K562 (cell line): ENCODE measurements at regions not wholly inside any gene's neighbourhood (a gene's known extent, or its start where the extent isn't known, plus 50 kb on each side); places are given as distances from the start of the nearest gene placed in this dataset.

Experiments used
- ADNP ChIP-seq: fragments of 200-800 bp; sonication (Bioruptor generic); IDR thresholded peaks from 2 replicates; pipeline ENCODE4 v1.6.1; 2016; ENCODE audit warnings: missing genetic modification characterization, missing compliant biosample characterization
- BRF2 ChIP-seq: IDR thresholded peaks from 3 replicates; pipeline ENCODE4 v1.6.1; 2011; ENCODE audit warnings: borderline replicate concordance, mild to moderate bottlenecking; ENCODE audit not compliant: insufficient read length, insufficient read depth
- LCOR ChIP-seq: sonication (generic); formaldehyde crosslinking; IDR thresholded peaks from 2 replicates; pipeline ENCODE4 v1.8.0; 2022; ENCODE audit warnings: mild to moderate bottlenecking, missing genetic modification reagents
- MED1 ChIP-seq: sonication (generic); formaldehyde crosslinking; IDR thresholded peaks from 2 replicates; pipeline ENCODE4 v1.8.1; 2023; ENCODE audit warnings: missing genetic modification reagents, borderline replicate concordance
- PTRF ChIP-seq: fragments of 450-650 bp; IDR thresholded peaks from 2 replicates; pipeline ENCODE4 v1.6.1; 2016; ENCODE audit warnings: mild to moderate bottlenecking, missing genetic modification characterization, missing compliant biosample characterization
- RBM15 ChIP-seq: fragments of 200-400 bp; formaldehyde crosslinking; IDR thresholded peaks from 2 replicates; pipeline ENCODE4 v1.6.1; 2018; ENCODE audit warnings: mild to moderate bottlenecking, low read length, moderate library complexity; ENCODE audit not compliant: insufficient read depth
- SETDB1 ChIP-seq: IDR thresholded peaks from one replicate; pipeline ENCODE4 v1.6.1; 2012; ENCODE audit warnings: low read length, control low read depth, inconsistent platforms
- SPI1 ChIP-seq: IDR thresholded peaks from 2 replicates; pipeline ENCODE4 v1.6.1; 2011; ENCODE audit warnings: low read depth, low read length, control low read depth, borderline replicate concordance
- TRIM24 ChIP-seq, 2 experiments: fragments of 450-650 bp; IDR thresholded peaks; 2 replicates each; pipeline ENCODE4 v1.6.1; 2016
- USF1 ChIP-seq: sonication (generic); formaldehyde crosslinking; IDR thresholded peaks from 2 replicates; pipeline ENCODE4 v1.9.0; 2022; ENCODE audit warnings: mild to moderate bottlenecking, missing genetic modification reagents
- YY1 ChIP-seq, 3 experiments: IDR thresholded peaks; 2 replicates each; pipeline ENCODE4 v1.6.1; 2011; ENCODE audit warnings: low read length in 2 of 3, mild to moderate bottlenecking in 2 of 3, moderate library complexity in 2 of 3, borderline replicate concordance in 1 of 3, control low read depth in 1 of 3, low read depth in 1 of 3; ENCODE audit not compliant: insufficient read depth in 3 of 3, insufficient replicate concordance in 2 of 3, control insufficient read depth in 1 of 3, insufficient read length in 1 of 3; ENCODE audit errors: extremely low read depth in 1 of 3
- ZBTB12 ChIP-seq: fragments of 250-450 bp; sonication (Bioruptor Pico); IDR thresholded peaks from 2 replicates; pipeline ENCODE4 v1.4.0; 2020
- ZBTB40 ChIP-seq, 2 experiments: fragments of 450-650 bp in 1 of 2; sonication (generic) in 1 of 2; formaldehyde crosslinking in 1 of 2; IDR thresholded peaks; 2 replicates each; pipeline versions ENCODE4 v1.7.1 to v1.9.0; 2016 to 2022; ENCODE audit warnings: inconsistent platforms in 1 of 2, mild to moderate bottlenecking in 1 of 2, missing genetic modification reagents in 1 of 2

- no peak for TF ChIP-seq MED1 (CRISPR knock-in tag)
- no peak for TF ChIP-seq SPI1
- TF ChIP-seq TRIM24 (IDR thresholded peaks at IDR 0.05) = 0 out of 4 replicates have a peak, but pooled peaks of 1 of the 2 experiments have one; percentile 19
- no peak for TF ChIP-seq RBM15
- peak in 2 of 3 experiments; percentile 21 to 34 for TF ChIP-seq YY1 (IDR thresholded peaks at IDR 0.05; ENCODE audit: borderline replicate concordance in 1 of 3, control insufficient read depth in 1 of 3, extremely low read depth in 1 of 3, insufficient read depth in 3 of 3, insufficient read length in 1 of 3, insufficient replicate concordance in 2 of 3, low read depth in 1 of 3, low read length in 2 of 3)
- TF ChIP-seq ADNP (tag) = peak; percentile 100
- TF ChIP-seq USF1 (CRISPR knock-in tag) = no peak
- TF ChIP-seq ZBTB12 (CRISPR knock-in tag) = no peak
- no peak for TF ChIP-seq PTRF (tag)
- TF ChIP-seq ZBTB40 (IDR thresholded peaks at IDR 0.05) = peak; percentile 78
- TF ChIP-seq ZBTB40 (CRISPR knock-in tag; IDR thresholded peaks at IDR 0.05) = no peak
- TF ChIP-seq SETDB1 = no peak
- no peak for TF ChIP-seq BRF2
- TF ChIP-seq LCOR (CRISPR knock-in tag) = peak; percentile 93
Measured at GRCh38 chr6:27668442-27669294, 195.8 kb upstream of the ZNF184 start (continued).
